WERI-Rb-1 (cell line): ENCODE measurements at regions not wholly inside any gene's neighbourhood (a gene's known extent, or its start where the extent isn't known, plus 50 kb on each side); places are given as distances from the start of the nearest gene placed in this dataset.

Source experiments
- DNase-seq: peaks from one replicate; pipeline ENCODE4 v3.0.0-alpha.2; 2020
- H3K27ac ChIP-seq: fragments of 250-450 bp; sonication (Bioruptor Pico); 2 replicates; pipeline ENCODE4 v1.5.1; 2020; ENCODE audit warnings: mild to moderate bottlenecking, moderate library complexity
- H3K27me3 ChIP-seq: fragments of 250-450 bp; sonication (Bioruptor Pico); 2 replicates; pipeline ENCODE4 v1.5.1; 2021; ENCODE audit warnings: mild to moderate bottlenecking, low read depth, moderate library complexity; ENCODE audit not compliant: insufficient read depth, severe bottlenecking
- H3K36me3 ChIP-seq: fragments of 250-450 bp; sonication (Bioruptor Pico); 2 replicates; pipeline ENCODE4 v1.5.1; 2020; ENCODE audit warnings: mild to moderate bottlenecking, moderate library complexity
- H3K4me3 ChIP-seq: 2 replicates; pipeline ENCODE4 v1.5.1; 2011; ENCODE audit warnings: low read depth, mild to moderate bottlenecking, control low read depth, low read length
- H3K9me3 ChIP-seq: fragments of 250-450 bp; sonication (Bioruptor Pico); 2 replicates; pipeline ENCODE4 v1.5.1; 2021; ENCODE audit warnings: mild to moderate bottlenecking, moderate library complexity; ENCODE audit not compliant: severe bottlenecking
- CTCF ChIP-seq: IDR thresholded peaks from 2 replicates; pipeline ENCODE4 v1.5.1; 2011; ENCODE audit warnings: low read depth, mild to moderate bottlenecking, control low read depth, inconsistent platforms, low read length

DNA sequence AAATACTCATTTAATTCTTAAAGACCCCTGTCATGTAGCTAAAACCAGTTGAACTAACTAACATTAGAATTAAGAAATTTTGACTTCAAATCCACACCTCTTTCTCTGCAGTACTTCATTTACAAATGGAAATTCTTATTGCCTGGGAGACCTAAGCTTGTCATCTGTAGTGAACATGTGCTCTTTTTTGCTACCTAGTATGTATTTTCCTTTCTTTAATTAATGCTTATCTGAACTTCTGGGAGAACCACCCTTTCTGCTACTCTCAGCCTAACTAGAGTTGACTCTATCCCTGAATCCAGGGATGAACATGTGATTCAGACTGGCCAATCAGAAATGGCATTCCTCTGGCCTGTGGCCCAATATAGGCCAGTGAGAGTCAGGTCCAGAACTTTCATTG, 75.9 kb upstream of the A1CF start:
- Histone ChIP-seq H3K4me3 (no peak overlapping the region), H3K36me3 (no peaks in the 10 kb centered on the region), H3K27ac (no peak overlapping the region), H3K27me3 (peaks cover 4% of the 10 kb centered on the region), H3K9me3 (no peaks in the 10 kb centered on the region)
- DNase-seq = no peak
- no peak for TF ChIP-seq CTCF

- no peaks in the 10 kb centered on the region for H3K36me3 ChIP-seq
- H3K27me3 ChIP-seq = peaks cover 4% of the 10 kb centered on the region
- TF ChIP-seq CTCF = no peak
- no peak overlapping the region for H3K27ac ChIP-seq
- no peak overlapping the region for H3K4me3 ChIP-seq
- H3K9me3 ChIP-seq = no peaks in the 10 kb centered on the region
- DNase-seq = no peak
Observed at GRCh38 chr10:50963063-50963462, 77.6 kb upstream of the A1CF start.

DNA sequence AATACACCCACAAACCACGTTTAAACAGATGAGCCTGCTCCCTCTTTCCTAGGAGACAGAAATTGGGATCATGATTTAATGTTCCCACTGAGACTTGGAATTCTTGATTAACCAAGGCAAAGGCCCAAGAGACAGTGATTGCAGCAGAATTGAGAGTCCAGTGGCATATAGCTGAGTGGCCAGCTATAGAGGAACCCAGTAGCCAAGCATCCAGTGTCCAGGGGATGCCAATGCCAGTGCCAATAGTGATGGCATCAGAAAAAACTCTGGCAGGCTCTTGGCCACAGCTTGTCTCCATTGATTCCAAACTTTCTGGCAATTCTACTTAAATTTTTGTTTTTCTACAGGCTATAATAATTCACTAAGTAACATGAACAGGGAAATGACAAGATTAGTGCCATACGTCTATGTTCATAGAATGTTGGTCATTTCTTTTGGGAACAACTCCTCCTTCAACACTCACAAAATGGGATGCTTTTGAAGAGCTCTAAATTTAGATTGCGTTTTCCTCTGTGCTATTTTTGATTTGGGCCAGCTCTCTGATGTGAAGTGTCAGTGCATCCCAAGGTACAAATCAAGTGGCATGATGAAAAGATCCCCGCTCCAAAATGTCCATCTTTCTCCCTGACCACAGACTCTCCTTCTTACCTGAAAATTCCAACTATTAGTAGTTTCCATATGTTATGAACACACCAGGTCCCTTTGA, 83.1 kb upstream of the A1CF start:
- H3K27me3 ChIP-seq = peaks cover 4% of the 10 kb centered on the region
- H3K9me3 ChIP-seq = no peaks in the 10 kb centered on the region
- no peaks in the 10 kb centered on the region for H3K36me3 ChIP-seq
- DNase-seq = no peak
- no peak for TF ChIP-seq CTCF
- H3K27ac ChIP-seq = no peak overlapping the region
- no peak overlapping the region for H3K4me3 ChIP-seq

DNA sequence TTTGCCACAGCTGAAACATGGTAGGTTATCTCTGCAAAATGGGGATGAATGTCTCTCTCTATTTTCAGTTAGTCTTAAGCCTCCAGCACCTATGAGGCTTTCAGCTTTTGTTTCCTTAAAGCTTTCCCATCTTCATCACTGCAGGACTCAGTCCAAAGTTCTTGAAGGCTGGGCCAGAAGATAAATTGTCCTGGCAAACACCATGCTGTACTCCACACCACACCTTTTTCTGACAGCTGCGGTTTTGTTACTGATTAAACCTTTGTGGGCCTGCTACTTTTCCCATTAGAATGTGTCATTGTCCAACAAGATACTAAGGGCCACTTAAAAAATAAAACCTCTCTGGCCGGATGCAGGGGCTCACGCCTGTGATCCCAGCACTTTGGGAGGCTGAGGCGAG, 87.2 kb upstream of the A1CF start:
- Histone ChIP-seq H3K27me3 (no peaks in the 10 kb centered on the region), H3K27ac (no peak overlapping the region), H3K9me3 (no peaks in the 10 kb centered on the region), H3K4me3 (no peak overlapping the region), H3K36me3 (no peaks in the 10 kb centered on the region)
- no peak for DNase-seq
- TF ChIP-seq CTCF = no peak

GRCh38 chr10:50981385-50981784, 92.9 kb upstream of the PRKG1 start:
- Histone ChIP-seq H3K27me3 (peaks cover 6% of the 10 kb centered on the region), H3K27ac (no peak overlapping the region), H3K4me3 (no peak overlapping the region), H3K9me3 (no peaks in the 10 kb centered on the region), H3K36me3 (no peaks in the 10 kb centered on the region)
- TF ChIP-seq CTCF = no peak
- no peak for DNase-seq

GRCh38 chr10:50981904-50982303, 92.4 kb upstream of the PRKG1 start:
- H3K27me3 ChIP-seq = peaks cover 9% of the 10 kb centered on the region
- no peak for TF ChIP-seq CTCF
- no peak overlapping the region for H3K4me3 ChIP-seq
- H3K36me3 ChIP-seq = no peaks in the 10 kb centered on the region
- H3K27ac ChIP-seq = no peak overlapping the region
- no peak for DNase-seq
- no peaks in the 10 kb centered on the region for H3K9me3 ChIP-seq
